Adrenal gland (tissue), 9 donors: ENCODE measurements at regions not wholly inside any gene's neighbourhood (a gene's known extent, or its start where the extent isn't known, plus 50 kb on each side); places are given as distances from the start of the nearest gene placed in this dataset.

Source experiments
- DNase-seq, 7 donors: peaks; one replicate each; pipeline ENCODE4 v3.0.0-alpha.2; 2019 to 2020
- H3K27ac ChIP-seq, 5 donors: fragments of 200-600 bp; sonication (generic) in 4 of 5; 1 replicate in 3 of 5; 2 replicates in 2 of 5; pipeline versions ENCODE4 v1.5.1 to v1.8.0; 2016 to 2020; ENCODE audit warnings: mild to moderate bottlenecking in 1 of 5
- H3K27me3 ChIP-seq: fragments of 200-600 bp; 2 replicates; pipeline ENCODE4 v1.8.0; 2021
- H3K36me3 ChIP-seq, 2 donors: fragments of 200-600 bp; replicated peaks in 1 of 2; 1 replicate in 1 of 2; 2 replicates in 1 of 2; pipeline versions ENCODE4 v1.5.1 to v1.8.0; 2018 to 2022
- H3K4me1 ChIP-seq, 2 donors: fragments of 200-600 bp; replicated peaks in 1 of 2; 1 replicate in 1 of 2; 2 replicates in 1 of 2; pipeline versions ENCODE4 v1.5.1 to v1.8.0; 2018 to 2021
- H3K4me3 ChIP-seq, 4 donors: fragments of 200-600 bp; sonication (generic) in 3 of 4; one replicate each; pipeline ENCODE4 v1.5.1; 2016 to 2018
- H3K9me3 ChIP-seq, 3 donors: fragments of 200-600 bp; sonication (generic) in 1 of 3; replicated peaks in 1 of 3; 1 replicate in 2 of 3; 2 replicates in 1 of 3; pipeline versions ENCODE4 v1.5.1 to v1.8.0; 2016 to 2021
- POLR2A ChIP-seq, 2 donors: fragments of 450-650 bp; IDR thresholded peaks; one replicate each; pipeline ENCODE4 v1.6.1; 2017; ENCODE audit warnings: antibody characterized with exemption in 2 of 2, mild to moderate bottlenecking in 2 of 2, moderate library complexity in 1 of 2
- WGBS, 4 donors: extraction: QIAGEN DNeasy Blood & Tissue Kit in 2 of 4; methylation state at CpG; one replicate each; pipeline versions ENCODE4 v1.1.5 to v1.1.7; 2013 to 2017; 5-methylcytosine and 5-hydroxymethylcytosine counted together
- intact Hi-C, 2 donors: fragments of 100-400 bp; cut with DNase I; formaldehyde crosslinking; loops; one replicate each; pipeline versions ENCODE4 v1.14.1 to v1.15.0; 2022 to 2023
- TF ChIP-seq, protein P1 (sequence below), 6 experiments: fragments of 450-650 bp in 4 of 6; fragments of 200-600 bp in 2 of 6; sonication (generic) in 1 of 6; IDR thresholded peaks; 1 replicate in 5 of 6; 2 replicates in 1 of 6; pipeline versions ENCODE4 v1.5.1 to v1.8.0; 2016 to 2021; ENCODE audit warnings: antibody characterized with exemption in 6 of 6, mild to moderate bottlenecking in 2 of 6, moderate library complexity in 1 of 6
- donor health status: healthy with polysubstance abuse.
- donor health status: Bipolar disorder and iron deficiency.
- donor health status: DM: yes; HTN: yes; CAD: no.
- donor health status: DM: no; HTN: no; CAD: no.
- donor health status: DM: no; HTN: no; CAD: no.

DNA sequence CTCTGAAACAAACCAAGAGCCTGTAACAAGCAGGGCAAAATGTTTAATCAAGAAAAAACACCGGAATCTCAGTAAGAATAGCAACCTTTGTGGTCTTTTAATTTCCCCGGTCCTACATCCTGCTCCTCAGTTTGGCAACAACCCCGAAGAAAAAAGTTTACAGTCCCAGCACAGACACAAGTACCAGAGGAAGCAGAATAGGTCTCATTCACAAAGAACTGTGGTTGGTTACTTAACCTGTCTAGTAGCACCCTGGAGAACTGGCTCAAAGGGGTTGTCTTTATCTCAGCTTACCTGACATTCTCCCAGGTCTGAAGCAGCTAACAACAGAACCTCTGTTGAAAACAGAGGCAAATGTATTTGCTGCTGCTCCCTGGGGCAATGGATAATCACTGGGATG lies 399.3 kb downstream of the AJAP1 start:
- TF ChIP-seq POLR2A (IDR thresholded peaks at IDR 0.05): no peak
- TF ChIP-seq, protein P1, sequence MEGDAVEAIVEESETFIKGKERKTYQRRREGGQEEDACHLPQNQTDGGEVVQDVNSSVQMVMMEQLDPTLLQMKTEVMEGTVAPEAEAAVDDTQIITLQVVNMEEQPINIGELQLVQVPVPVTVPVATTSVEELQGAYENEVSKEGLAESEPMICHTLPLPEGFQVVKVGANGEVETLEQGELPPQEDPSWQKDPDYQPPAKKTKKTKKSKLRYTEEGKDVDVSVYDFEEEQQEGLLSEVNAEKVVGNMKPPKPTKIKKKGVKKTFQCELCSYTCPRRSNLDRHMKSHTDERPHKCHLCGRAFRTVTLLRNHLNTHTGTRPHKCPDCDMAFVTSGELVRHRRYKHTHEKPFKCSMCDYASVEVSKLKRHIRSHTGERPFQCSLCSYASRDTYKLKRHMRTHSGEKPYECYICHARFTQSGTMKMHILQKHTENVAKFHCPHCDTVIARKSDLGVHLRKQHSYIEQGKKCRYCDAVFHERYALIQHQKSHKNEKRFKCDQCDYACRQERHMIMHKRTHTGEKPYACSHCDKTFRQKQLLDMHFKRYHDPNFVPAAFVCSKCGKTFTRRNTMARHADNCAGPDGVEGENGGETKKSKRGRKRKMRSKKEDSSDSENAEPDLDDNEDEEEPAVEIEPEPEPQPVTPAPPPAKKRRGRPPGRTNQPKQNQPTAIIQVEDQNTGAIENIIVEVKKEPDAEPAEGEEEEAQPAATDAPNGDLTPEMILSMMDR (IDR thresholded peaks at IDR 0.05): no peak
- DNase-seq: no peak
- H3K4me3 ChIP-seq: no peak overlapping the region
- H3K4me1 ChIP-seq: no peaks in the 10 kb centered on the region
- no peaks in the 10 kb centered on the region for H3K27me3 ChIP-seq
- no peak overlapping the region for H3K27ac ChIP-seq
- peaks cover 0 to 9% (median 6%) of the 10 kb centered on the region in 3 donors for H3K9me3 ChIP-seq
- no peaks in the 10 kb centered on the region for H3K36me3 ChIP-seq
- WGBS, 4 donors: 45 to 54% (median 50%) methylated on average over 3 of the region's 3 CpGs
- intact Hi-C loops: no loop called here

DNA sequence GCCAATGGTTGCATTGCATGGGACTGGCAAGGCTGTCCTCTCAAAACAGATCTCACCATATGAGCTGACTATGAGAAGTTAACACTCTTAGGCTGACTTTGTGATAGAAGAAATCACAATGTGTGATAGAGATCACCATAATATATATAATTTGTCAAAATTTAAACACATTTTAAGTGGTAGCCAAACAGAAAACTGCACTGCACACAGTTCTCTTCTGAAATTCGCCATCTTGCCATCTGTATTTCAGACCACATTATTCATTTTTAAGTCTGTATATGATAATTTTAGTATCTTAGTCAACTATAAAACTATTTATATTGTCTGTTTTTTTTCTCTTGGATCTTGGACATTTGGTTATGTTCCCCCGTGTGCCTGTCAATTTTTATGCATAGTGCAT lies 374.7 kb downstream of the AJAP1 start:
- Histone ChIP-seq H3K4me1 (no peaks in the 10 kb centered on the region), H3K9me3 (no peaks in the 10 kb centered on the region), H3K27ac (no peak overlapping the region), H3K4me3 (no peak overlapping the region), H3K27me3 (peaks cover 7% of the 10 kb centered on the region), H3K36me3 (no peaks in the 10 kb centered on the region)
- intact Hi-C loops: no loop called here
- TF ChIP-seq, protein P1 (IDR thresholded peaks at IDR 0.05): no peak
- no peak for TF ChIP-seq POLR2A (IDR thresholded peaks at IDR 0.05)
- DNase-seq: no peak
- WGBS, 4 donors: 53 to 66% (median 61%) methylated on average over 2 of the region's 2 CpGs

DNA sequence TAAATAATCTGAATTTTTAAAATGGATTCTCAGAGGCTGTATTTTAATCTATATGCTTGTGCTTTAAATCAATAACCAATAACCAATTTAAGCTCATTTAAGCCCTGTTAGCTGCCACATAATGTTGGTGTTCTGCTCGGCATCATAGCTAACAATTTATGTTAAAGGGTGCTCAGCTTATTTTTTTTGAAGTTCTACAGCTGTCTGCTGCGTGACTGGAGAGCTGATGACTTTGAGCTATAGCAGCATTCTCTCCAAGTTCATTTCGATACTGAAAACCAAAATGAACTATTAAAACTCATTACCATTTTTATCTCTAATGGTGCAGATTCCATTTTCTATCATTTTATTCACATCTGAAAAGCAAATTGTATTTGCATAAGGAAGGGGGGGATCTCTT lies 357.8 kb downstream of the AJAP1 start:
- WGBS, 4 donors: 84 to 89% (median 85%) methylated on average over 3 of the region's 3 CpGs
- Histone ChIP-seq H3K9me3 (no peaks in the 10 kb centered on the region), H3K27ac (no peak overlapping the region), H3K27me3 (no peaks in the 10 kb centered on the region), H3K4me1 (peaks cover 0 to 4% of the 10 kb centered on the region in 2 donors), H3K4me3 (no peak overlapping the region), H3K36me3 (no peaks in the 10 kb centered on the region)
- no peak for DNase-seq
- intact Hi-C loops: no loop called here
- TF ChIP-seq, protein P1 (IDR thresholded peaks at IDR 0.05): no peak
- TF ChIP-seq POLR2A (IDR thresholded peaks at IDR 0.05): no peak

DNA sequence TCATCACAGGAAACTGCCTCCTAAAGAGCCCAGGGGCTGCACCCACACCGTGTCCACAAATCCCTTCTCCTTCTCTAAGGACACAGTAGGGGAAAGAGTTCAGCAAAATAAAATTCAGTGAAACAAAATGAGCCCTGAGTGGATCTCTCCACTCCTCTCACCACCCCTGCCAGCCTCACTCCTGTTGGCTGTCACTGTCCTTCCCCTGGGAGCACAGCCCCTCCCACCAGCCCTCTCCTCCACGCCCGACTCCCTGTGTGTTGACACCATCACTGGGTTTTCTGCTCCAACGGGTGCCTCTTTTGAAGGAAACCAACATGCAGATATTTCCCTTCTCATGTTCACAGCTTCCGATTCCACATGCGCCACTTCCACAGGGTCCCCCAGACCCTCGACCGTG lies 356.2 kb downstream of the AJAP1 start:
- Histone ChIP-seq H3K4me3 (no peak overlapping the region), H3K9me3 (no peaks in the 10 kb centered on the region), H3K27ac (no peak overlapping the region), H3K4me1 (peaks cover 0 to 4% of the 10 kb centered on the region in 2 donors), H3K36me3 (no peaks in the 10 kb centered on the region), H3K27me3 (no peaks in the 10 kb centered on the region)
- TF ChIP-seq, protein P1 (IDR thresholded peaks at IDR 0.05): no peak
- no peak for TF ChIP-seq POLR2A (IDR thresholded peaks at IDR 0.05)
- intact Hi-C loops: no loop called here
- DNase-seq: no peak
- 84 to 89% (median 88%) methylated on average over 8 of the region's 8 CpGs for WGBS, 4 donors
